Embryonic facial prominence (tissue), 1 donor: ENCODE measurements at regions not wholly inside any gene's neighbourhood (a gene's known extent, or its start where the extent isn't known, plus 50 kb on each side); places are given as distances from the start of the nearest gene placed in this dataset.

Source experiments
- DNase-seq: peaks from one replicate; pipeline ENCODE4 v3.0.0-alpha.2; 2016; ENCODE audit errors: extremely low spot score

DNA sequence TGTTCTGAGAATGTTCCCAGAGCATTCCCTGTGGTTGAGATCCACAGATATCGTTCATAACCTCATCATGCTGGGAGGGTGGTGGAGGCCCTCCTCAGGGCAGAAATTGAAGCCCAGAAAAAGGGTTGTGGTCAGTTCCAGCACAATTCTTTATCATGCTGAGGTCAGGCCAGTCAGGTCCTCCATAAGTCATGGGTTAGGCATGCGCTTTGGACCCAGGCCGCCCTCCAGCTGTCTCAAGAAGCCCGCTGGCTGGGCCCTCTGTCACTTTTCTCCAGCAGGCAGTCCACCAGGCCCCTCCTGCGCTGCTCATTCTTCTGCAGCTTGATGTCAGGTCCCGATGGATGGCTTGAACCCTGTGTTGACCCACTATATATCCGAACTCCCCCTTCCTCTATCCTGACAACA lies 151.1 kb upstream of the NT5C1B start:
- no peak for DNase-seq

DNA sequence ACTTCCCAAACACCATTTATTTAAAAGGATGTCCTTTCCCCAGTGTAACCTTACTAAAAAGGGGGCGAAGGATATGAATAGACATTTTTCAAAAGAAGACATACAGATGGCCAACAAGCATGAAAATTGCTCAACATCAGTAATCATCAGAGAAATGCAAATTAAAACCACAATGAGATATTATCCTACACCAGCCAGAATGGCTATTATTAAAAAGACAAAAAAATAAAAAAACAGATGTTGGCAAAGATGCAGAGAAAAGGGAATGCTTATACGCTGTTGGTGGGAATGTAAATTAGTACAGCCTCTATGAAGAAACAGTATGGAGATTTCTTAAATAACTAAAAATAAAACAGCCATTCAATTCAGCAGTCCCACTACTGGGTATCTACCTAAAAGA lies 142.3 kb upstream of the NT5C1B start:
- no peak for DNase-seq

DNA sequence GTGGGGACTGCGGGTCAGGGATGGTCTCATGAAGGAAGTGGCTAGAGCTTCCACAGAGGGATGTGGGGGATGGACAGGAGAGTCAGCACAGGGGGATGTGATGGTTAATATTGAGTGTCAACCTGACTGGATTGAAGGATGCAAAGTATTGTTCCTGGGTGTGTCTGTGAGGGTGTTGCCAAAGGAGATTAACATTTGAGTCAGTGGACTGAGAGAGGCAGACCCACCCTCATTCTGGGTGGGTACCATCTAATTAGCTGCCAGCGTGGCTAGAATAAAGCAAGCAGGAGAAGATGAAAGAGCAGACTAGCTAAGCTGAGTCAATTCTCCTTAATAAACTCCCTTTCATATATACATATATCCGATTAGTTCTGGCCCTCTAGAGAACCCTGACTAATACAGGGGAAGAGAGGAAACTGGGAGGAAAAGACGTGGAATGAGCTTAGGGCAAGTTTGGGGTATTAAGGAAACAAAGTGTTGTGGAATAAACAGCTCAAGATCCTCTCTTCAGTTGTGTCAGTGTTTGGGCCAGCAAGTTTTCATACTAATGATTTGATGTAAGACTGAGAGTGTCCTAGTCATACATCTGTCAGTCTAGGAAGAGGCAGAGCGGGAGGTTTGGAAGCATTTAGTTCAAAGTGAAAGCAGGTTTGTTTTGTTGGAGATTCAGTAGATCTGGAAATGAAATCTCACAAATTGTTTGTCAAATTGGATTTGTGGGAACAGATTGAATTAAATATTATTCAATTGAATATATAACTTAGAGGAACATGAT lies 135.2 kb upstream of the NT5C1B start:
- DNase-seq = no peak

DNA sequence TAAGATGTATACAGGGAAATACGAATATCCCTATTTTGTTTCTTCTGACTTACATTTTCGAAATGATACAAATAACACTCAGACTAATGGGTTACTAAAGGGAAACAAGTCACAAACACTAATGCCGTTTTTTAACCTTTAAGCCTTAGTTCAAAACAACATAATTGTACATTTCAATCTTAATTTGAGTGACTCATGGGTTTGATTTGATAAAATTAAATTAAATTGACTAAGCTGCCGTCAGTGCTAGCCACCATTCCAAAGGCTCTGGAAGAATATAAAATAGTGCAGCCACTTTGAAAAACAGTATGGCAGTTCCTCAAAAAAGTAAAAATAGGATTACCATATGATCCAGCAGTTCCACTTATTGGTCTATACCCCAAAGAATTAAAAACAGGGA lies 133.8 kb upstream of the NT5C1B start:
- DNase-seq = no peak

DNA sequence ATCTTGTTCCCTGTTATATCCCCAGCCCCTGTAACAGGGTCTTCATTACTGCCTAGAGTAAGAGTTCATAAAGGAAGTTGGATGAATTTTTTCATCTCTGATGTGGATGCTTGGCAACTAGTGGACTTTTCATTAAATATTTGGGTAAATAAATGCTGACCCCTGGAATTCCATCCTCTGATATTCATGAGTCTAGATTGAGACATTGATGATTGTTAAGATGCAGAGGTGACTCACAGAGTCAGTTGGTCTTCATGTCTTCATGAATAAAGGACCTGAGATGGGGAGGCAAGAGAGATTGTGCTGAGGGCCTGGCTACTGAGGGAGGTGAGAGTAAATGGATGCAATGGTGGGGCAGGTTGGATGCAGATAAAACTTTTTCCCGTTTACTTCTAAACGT lies 132.7 kb upstream of the NT5C1B start:
- DNase-seq = no peak

DNA sequence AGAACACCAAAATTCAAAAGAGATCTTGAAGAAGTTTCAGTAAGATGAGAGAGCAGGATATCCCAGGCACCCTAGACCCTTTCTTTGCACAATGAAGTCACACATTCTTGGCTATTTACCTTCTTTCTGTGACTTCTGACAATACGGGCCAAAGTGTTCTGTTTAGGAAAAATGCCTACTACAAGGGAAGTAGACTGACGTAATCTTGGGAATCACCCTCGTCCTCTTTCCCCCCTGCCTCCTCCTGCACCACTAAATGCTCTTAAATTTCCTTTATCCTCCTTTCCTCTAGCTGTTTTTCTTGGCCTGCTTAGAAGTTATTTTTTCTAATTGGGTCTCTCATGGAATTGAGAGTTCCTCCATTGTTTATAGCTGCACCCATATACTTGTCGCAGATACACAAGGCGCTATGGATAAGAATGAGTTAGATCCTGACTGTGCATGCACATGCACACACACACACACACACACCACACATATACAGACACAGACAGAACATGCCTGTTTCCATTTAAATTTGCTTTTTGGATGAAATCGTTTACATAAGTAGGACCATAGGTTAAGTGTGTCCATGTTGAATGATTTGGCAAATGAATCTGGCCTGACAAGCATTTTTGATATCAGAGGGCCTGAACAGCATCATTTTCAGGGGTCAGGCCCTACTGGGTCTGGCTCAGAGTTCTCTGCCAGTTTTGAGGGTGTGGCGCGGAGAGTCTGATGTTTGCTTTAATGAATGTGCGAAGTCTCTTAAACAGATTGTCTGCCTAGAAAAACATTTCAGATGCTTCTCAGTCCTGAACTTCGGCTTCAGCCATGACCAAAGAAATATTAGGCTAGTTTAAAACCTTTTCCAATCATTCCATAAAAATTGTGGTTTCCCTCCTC lies 131.9 kb upstream of the NT5C1B start:
- DNase-seq = no peak

DNA sequence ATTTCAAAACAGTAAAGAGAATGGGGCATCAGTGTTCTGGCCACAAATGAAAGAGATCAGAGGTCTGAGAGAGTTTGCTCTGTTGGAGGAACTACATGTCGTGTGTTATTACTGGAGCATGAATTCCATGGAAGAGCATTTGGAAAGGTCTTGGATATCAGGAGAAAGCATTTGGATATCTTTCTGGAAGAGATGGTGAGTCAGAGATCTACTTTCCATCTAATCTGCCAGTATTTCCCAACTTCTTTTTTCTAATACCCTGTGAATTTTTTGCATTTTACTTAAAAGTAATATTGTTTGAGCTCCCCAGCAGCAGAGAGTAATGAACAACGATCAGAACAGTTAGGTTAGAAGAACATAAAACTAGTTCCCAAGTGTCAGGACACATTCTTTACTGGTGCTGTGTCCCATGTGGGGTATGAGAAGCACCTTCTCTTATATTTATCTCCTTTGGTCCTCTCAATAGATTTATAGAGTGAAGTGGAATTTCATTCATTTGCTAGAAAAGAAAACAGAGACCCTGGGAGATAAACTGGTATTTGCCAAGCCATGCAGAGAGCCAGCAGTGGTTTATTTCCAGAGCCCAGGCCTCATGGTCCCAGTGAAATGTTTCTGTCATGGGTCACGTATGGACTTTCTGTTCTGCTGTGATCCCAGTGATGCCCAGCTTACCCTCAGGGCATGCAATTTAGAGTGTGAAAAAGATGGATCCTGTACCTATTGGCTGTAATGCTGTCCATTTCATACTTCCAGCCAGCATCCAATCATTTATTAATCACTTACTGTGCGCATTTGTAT lies 130.8 kb upstream of the NT5C1B start:
- no peak for DNase-seq

DNA sequence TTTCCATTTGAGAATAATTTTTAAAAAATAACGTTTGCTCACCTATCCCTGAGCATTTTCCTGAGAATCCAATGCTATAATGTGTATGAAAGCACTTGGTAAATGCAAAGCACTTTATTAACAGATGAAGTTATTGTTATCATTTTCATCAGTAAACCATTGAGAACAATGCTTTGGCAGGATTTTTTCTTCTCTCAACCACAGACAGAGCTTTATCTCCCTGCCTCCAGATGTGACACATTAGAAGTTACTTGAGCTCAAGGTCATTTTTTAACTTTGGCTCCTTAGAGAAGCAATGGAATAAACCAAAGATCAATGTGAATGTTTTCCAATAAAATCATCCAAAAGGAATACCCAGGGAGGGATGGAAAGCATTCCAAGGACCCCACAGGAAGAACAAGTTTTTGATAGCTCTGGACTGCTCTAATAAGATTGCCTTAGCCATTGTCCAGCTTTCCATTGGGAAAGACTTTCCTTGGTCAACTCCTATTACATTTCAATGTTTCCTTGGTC lies 118.9 kb upstream of the NT5C1B start:
- DNase-seq = no peak

DNA sequence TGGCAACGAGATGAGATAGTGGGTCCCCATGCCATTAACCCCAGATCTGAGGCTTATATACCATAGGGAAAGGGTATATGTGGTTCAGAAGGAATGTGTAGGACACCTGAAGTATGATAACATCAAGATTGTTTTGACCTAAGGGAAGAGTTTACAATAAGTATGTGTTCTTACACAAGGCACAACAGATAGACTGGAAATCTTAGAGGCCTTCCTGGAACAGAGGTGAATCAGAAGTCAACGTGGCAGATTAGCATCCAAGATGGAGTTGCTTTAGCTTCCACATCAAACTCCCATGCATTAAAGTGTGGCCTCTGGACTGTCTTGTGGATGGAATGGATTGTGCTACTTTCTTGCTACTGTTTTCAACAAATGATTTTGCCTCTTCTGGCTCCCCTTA lies 116.6 kb upstream of the NT5C1B start:
- DNase-seq = no peak

DNA sequence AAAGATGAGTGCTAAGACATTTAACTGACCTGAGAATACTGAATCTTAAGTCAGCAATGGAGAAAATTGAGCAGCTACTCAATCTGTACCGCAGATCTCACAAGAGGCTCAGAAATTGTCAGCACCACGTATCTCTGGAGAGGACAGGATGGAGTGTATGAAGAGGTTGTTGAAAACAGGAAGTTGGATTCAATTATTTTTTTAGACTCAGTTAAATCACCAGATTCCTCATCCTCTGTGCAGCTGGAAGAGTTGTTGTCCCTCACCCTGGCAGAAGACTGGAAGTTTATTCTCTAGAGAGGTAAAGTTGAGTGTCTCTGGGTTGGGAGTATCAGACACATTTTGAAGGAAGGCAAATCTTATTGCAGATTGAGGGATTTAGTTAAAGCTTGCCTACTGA lies 114.9 kb upstream of the NT5C1B start:
- no peak for DNase-seq

DNA sequence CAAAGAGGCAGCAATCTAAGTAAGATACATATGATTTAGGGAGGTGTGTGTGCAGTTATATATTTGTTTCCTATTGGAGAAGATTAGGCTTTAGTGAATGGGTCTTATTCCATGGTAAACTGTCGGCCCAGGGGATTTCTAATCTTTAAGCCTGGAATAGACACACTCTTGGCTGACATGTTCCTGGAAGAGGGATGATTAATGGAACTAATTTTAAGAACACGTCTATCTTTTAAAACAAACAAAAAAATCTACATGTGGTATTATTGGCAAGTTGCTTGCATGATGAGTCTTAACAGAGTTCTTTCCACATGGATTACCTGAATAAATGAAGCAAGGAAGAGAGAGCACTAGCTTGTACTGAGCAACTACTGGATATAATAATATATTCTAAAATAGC lies 114.2 kb upstream of the NT5C1B start:
- no peak for DNase-seq

DNA sequence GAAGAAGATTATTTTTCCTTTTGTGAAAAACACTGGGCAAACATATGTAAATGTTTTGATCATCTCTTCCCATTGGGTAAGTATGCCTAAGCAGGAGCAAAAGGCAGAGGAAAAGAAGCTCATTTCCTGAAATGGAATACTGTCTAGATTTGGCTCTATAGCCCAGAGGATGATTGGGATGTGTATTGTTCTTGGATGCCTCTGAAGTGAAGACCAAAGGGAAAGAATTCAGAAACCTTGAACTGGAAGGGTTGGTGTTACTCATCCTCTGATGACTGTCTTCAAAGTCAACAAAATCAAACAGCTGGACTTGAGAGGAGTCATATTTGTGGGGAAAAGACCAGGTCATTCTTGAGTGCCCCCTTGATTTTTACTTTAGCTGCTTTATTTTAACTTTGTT lies 112.6 kb upstream of the NT5C1B start:
- no peak for DNase-seq

DNA sequence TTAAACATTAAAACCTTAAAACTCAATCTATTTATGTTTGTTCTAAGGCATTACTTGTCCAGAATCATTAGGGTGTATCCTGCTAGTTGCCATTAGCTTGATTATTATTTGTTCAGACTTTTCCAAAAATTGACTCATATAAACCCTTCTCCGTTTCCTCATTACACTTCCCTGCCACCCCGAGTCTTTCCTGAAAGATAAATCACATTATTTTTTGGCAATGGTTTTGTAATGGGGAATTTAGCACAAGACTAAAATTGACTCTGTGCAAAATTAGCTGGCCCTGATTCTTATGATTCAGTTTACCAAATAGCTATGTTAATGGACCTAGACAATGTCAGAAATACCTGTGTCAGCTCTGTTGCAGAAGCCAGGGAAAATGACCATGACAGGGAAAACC lies 112.2 kb upstream of the NT5C1B start:
- DNase-seq = no peak

DNA sequence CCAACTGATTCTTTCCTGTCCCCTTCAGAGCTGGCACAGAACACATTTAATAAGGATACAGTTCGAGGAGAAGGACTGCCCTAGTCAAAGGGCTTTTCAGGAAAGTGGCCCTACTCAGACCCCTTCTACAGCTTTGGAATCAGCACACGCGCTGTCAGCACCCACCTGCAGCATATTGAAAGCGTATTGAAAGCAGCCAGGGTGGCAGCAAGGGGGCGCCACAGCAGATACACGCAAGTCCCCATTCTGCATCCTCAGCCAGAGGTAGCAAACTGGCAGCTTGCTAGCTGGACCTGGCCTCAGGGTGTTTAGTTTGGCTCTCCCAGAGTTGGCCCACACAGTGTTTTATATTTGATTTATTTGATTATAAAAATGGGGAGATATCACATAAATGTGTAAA lies 101.0 kb upstream of the NT5C1B start:
- DNase-seq = no peak

DNA sequence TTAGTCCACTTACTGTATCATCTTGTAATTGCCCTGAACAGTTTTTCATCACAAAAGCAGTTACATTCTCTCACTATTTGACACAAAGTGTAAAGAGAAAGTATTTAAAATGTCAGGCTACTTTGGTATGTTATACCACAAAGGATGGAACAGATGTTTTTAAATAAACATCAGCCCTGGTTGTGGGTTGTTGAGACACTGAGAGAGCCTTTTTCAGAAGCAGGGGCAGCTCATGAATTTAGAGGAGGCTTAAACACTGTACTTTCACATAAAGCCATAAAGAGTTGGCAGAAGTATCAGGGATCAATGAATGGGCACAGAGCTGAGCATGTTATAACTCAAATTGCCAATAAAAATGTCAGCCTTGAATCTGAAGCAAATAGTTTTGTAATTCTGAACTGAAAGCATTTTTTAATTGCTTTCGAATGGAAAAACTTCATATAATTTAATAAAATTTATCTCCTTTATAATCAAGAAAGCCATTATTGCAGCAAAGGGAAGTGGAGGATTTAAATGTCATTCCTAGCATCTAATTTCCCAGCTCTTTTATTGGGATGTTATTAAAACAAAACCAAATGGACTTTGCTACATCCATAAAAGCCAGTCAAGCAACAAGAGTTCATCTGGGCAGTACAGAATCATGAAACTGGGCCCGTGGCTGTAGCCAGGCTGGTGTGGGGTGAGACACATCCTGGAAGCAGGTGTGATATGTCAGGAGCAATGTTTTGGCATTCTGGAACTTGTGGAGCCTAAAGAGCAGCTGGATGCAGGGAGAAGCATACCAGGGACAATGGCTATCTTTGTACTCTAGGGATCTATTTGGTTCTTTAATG lies 95.1 kb upstream of the NT5C1B start:
- DNase-seq = no peak

DNA sequence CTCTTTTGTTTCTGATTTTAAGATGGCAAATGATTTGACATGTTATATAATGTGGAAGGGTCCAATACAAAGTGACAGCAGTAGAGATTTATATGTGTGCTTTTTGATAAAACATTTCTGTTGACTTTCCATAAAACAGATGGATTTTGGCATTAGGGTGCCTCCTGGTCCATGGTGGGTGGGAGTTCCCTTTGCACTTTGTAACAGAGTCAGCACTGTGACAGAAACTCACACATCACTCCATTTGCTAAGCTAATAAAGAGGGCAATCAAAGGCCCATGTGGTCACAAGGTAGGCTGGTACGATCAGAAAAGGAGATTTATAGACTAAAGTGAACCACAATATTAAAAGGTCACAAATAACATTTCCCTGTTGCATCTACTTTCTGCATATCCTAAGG lies 93.3 kb upstream of the NT5C1B start:
- DNase-seq = no peak

DNA sequence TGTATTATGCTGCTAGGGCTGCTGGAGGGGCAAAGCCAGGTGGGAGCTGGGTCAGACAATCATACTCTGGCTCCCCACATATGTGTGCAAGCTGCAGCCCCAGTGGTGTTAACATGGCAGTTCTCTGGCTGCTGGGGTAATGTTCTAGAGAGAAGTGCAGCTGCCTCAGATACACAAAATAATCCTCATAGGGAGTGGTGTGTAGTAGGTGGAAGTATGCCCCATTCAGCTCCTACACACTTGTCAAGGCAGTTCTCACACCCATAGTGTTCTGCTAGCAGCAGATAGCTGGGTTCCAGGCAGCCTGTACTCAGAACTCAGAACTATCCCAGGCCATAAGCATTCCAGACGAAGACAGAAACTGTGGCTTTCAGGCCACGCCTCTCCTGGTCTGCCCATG lies 87.9 kb upstream of the NT5C1B start:
- DNase-seq = no peak

DNA sequence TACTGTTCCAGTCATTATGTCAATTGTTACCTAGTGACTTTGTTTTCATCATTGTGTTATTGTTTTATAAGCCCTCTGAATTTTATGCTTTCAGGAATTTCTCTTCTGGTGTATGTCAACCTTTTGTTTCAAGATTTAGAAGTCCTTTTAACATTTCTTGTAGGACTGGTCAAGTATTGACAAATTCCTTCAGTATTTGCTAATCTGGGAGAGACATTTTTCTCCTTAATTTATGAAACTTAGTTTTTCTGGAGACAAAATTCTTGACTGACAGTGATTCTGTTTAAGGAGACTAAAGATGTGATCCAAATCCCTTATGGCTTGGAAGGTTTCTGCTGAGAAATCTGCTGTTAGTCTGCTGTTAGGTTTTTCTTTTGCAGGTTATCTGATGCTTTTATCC lies 84.9 kb upstream of the NT5C1B start:
- no peak for DNase-seq

DNA sequence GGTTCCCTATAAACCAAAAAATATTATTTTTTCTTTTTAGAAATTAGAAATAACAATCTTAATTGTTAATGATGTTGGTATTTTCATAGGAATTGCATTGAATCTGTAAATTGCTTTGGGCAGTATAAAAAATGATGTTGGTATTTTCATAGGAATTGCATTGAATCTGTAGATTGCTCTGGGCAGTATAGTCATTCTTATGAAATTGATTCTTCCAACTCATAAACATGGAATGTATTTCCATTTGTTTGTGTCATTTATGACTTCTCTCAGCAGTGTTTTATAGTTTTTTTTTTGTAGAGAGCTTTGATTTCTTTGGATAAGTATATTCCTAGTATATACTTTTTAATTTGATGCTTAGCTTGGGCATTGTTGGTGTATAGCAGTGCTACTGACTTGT lies 82.0 kb upstream of the NT5C1B start:
- DNase-seq = no peak

DNA sequence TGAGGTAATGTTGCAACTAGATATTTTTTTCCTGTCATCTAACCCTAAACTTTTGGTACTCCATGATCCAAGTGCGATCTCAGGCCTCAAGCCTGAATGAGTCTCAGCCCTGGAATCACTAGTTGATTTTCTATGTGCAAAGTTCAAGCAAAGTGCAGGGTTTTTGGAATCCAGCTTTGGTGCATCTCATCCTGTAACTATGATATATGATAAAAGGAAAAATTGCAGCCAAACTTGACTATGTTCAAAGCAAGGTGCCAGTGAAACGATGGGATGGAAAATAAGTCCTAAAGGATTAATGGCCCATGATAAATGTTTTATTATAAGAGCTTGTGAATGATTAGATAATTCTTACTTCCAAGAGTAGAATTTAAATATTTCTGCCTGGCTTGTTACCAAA lies 78.9 kb upstream of the NT5C1B start:
- no peak for DNase-seq

DNA sequence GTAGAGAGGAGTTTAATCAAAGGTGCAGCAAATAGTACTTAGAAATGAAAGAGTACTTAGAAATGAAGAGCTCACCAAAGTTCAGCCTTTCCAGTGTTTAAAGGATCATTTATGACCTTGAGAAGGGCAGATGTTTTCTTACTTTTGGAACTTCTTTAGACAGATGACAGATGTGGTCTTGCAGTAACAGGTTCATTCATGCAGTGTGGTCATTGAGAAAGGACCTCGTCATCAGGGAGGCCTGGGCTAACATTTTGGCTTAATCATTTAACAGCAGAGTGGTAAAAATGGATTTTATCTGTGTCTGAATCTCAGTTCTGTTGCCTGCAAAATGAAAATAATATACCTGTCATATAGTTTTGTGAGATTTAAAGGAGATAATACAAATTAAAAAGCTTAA lies 75.1 kb upstream of the NT5C1B start:
- no peak for DNase-seq
